H9 (cell line): ENCODE measurements at regions not wholly inside any gene's neighbourhood (a gene's known extent, or its start where the extent isn't known, plus 50 kb on each side); places are given as distances from the start of the nearest gene placed in this dataset.

Experiments
- DNase-seq: peaks from one replicate; pipeline ENCODE4 v3.0.0-alpha.2; 2017
- H2AFZ ChIP-seq: one replicate; pipeline ENCODE4 v1.6.1; 2013; ENCODE audit warnings: mild to moderate bottlenecking, low read length, control low read depth, moderate library complexity
- H2AK5ac ChIP-seq: 2 replicates; pipeline ENCODE4 v1.6.1; 2013; ENCODE audit warnings: low read length, control low read depth, mixed read lengths; ENCODE audit not compliant: insufficient read length
- H2BK120ac ChIP-seq: one replicate; pipeline ENCODE4 v1.6.1; 2013; ENCODE audit warnings: low read depth, mild to moderate bottlenecking, low read length, control low read depth, inconsistent platforms; ENCODE audit not compliant: poor library complexity, severe bottlenecking
- H2BK12ac ChIP-seq: 2 replicates; pipeline ENCODE4 v1.6.1; 2013; ENCODE audit warnings: low read length, control low read depth, mixed read lengths, low read depth; ENCODE audit not compliant: insufficient read length
- H2BK15ac ChIP-seq: 2 replicates; pipeline ENCODE4 v1.6.1; 2013; ENCODE audit warnings: low read depth, low read length, control low read depth
- H2BK20ac ChIP-seq: one replicate; pipeline ENCODE4 v1.6.1; 2013; ENCODE audit warnings: low read depth, mild to moderate bottlenecking, low read length, control low read depth, inconsistent platforms; ENCODE audit not compliant: poor library complexity, severe bottlenecking
- H2BK5ac ChIP-seq: 2 replicates; pipeline ENCODE4 v1.6.1; 2013; ENCODE audit warnings: low read length, control low read depth, mixed read lengths; ENCODE audit not compliant: insufficient read length
- H3K14ac ChIP-seq: 2 replicates; pipeline ENCODE4 v1.6.1; 2013; ENCODE audit warnings: low read length, control low read depth; ENCODE audit not compliant: insufficient read depth
- H3K18ac ChIP-seq: 2 replicates; pipeline ENCODE4 v1.6.1; 2013; ENCODE audit warnings: low read depth, mild to moderate bottlenecking, mixed read lengths, low read length, control low read depth; ENCODE audit not compliant: insufficient read length
- H3K23ac ChIP-seq: 2 replicates; pipeline ENCODE4 v1.6.1; 2013; ENCODE audit warnings: low read length, control low read depth, mixed read lengths, low read depth; ENCODE audit not compliant: insufficient read length
- H3K23me2 ChIP-seq: 2 replicates; pipeline ENCODE4 v1.6.1; 2013; ENCODE audit warnings: low read depth, mild to moderate bottlenecking, mixed read lengths, low read length, control low read depth; ENCODE audit not compliant: insufficient read length, poor library complexity, severe bottlenecking
- H3K27ac ChIP-seq: 2 replicates; pipeline ENCODE4 v1.5.1; 2013; ENCODE audit warnings: low read length, control low read depth, mixed read lengths, low read depth; ENCODE audit not compliant: insufficient read length
- H3K27me3 ChIP-seq: 2 replicates; pipeline ENCODE4 v1.6.1; 2013; ENCODE audit warnings: low read length, control low read depth, inconsistent platforms; ENCODE audit not compliant: insufficient read depth
- H3K4ac ChIP-seq: 2 replicates; pipeline ENCODE4 v1.6.1; 2013; ENCODE audit warnings: low read depth, mild to moderate bottlenecking, control low read depth, inconsistent platforms, low read length, moderate library complexity
- H3K4me1 ChIP-seq: 2 replicates; pipeline ENCODE4 v1.6.1; 2013; ENCODE audit warnings: low read length, control low read depth, inconsistent platforms; ENCODE audit not compliant: insufficient read depth
- H3K4me2 ChIP-seq: 2 replicates; pipeline ENCODE4 v1.6.1; 2013; ENCODE audit warnings: low read length, control low read depth, mixed read lengths; ENCODE audit not compliant: insufficient read length, insufficient read depth
- H3K56ac ChIP-seq: 2 replicates; pipeline ENCODE4 v1.6.1; 2013; ENCODE audit warnings: low read depth, mild to moderate bottlenecking, mixed read lengths, low read length, control low read depth; ENCODE audit not compliant: insufficient read length
- H3K79me1 ChIP-seq: 2 replicates; pipeline ENCODE4 v1.6.1; 2013; ENCODE audit warnings: low read depth, mild to moderate bottlenecking, moderate library complexity, low read length, control low read depth, inconsistent platforms; ENCODE audit not compliant: insufficient read depth, poor library complexity, severe bottlenecking
- H3K79me2 ChIP-seq: 2 replicates; pipeline ENCODE4 v1.6.1; 2013; ENCODE audit warnings: low read length, control low read depth, inconsistent platforms; ENCODE audit not compliant: insufficient read depth
- H3K9ac ChIP-seq: 2 replicates; pipeline ENCODE4 v1.6.1; 2013; ENCODE audit warnings: low read length, control low read depth, mixed read lengths; ENCODE audit not compliant: insufficient read length; ENCODE audit errors: extremely low read depth
- H3K9me3 ChIP-seq: one replicate; pipeline ENCODE4 v1.6.1; 2013; ENCODE audit warnings: low read depth, low read length, inconsistent platforms; ENCODE audit not compliant: control insufficient read depth
- H3T11ph ChIP-seq: one replicate; pipeline ENCODE4 v1.6.1; 2013; ENCODE audit warnings: mild to moderate bottlenecking, low read length, control low read depth, inconsistent platforms
- H4K20me1 ChIP-seq: one replicate; pipeline ENCODE4 v1.6.1; 2013; ENCODE audit not compliant: control insufficient read depth, insufficient read length, insufficient read depth
- H4K5ac ChIP-seq: 2 replicates; pipeline ENCODE4 v1.6.1; 2013; ENCODE audit warnings: low read depth, mild to moderate bottlenecking, mixed read lengths, low read length, control low read depth; ENCODE audit not compliant: insufficient read length
- H4K8ac ChIP-seq: replicated peaks from 2 replicates; pipeline ENCODE4 v1.6.1; 2013; ENCODE audit warnings: low read length, control low read depth, mixed read lengths, low read depth; ENCODE audit not compliant: insufficient read length
- H4K91ac ChIP-seq: 2 replicates; pipeline ENCODE4 v1.6.1; 2013; ENCODE audit warnings: low read depth, mild to moderate bottlenecking, moderate library complexity, mixed read lengths, low read length, control low read depth; ENCODE audit not compliant: insufficient read length
- H3K27ac Mint-ChIP-seq, 3 experiments: 2 replicates in 2 of 3; 3 replicates in 1 of 3; pipeline ENCODE4 v1.8.0; 2020 to 2021; ENCODE audit warnings: mixed read lengths in 3 of 3, mild to moderate bottlenecking in 1 of 3, moderate library complexity in 1 of 3
- H3K27me3 Mint-ChIP-seq: 2 replicates; pipeline ENCODE4 v1.8.0; 2021; ENCODE audit warnings: low read depth, mild to moderate bottlenecking, moderate library complexity, mixed read lengths
- H3K36me3 Mint-ChIP-seq, 3 experiments: 2 replicates in 2 of 3; 3 replicates in 1 of 3; pipeline ENCODE4 v1.8.0; 2020 to 2021; ENCODE audit warnings: low read depth in 3 of 3, mixed read lengths in 3 of 3; ENCODE audit not compliant: insufficient read depth in 1 of 3
- H3K4me1 Mint-ChIP-seq, 2 experiments: 2 replicates each; pipeline ENCODE4 v1.8.0; 2020; ENCODE audit warnings: mixed read lengths in 2 of 2
- H3K4me3 Mint-ChIP-seq, 2 experiments: 2 replicates in 1 of 2; 3 replicates in 1 of 2; pipeline ENCODE4 v1.8.0; 2020 to 2021; ENCODE audit warnings: mild to moderate bottlenecking in 2 of 2, mixed read lengths in 2 of 2, moderate library complexity in 1 of 2
- H3K9me3 Mint-ChIP-seq, 2 experiments: 2 replicates in 1 of 2; 3 replicates in 1 of 2; pipeline ENCODE4 v1.8.0; 2020; ENCODE audit warnings: mild to moderate bottlenecking in 2 of 2, mixed read lengths in 2 of 2, moderate library complexity in 1 of 2
- CTCF ChIP-seq: fragments of 200-600 bp; sonication (generic); conservative IDR thresholded peaks from 3 replicates; pipeline ENCODE4 v1.8.0; 2021; ENCODE audit warnings: antibody characterized with exemption, mild to moderate bottlenecking
- WGBS: extraction: QIAGEN DNeasy Blood & Tissue Kit; methylation state at CpG from one replicate; pipeline ENCODE4 v1.1.7; 2013; ENCODE audit warnings: missing lambda C conversion rate, low lambda C conversion rate, mixed read lengths; ENCODE audit not compliant: insufficient read length; ENCODE audit errors: extremely low coverage; 5-methylcytosine and 5-hydroxymethylcytosine counted together

GRCh38 chr6:108797951-108798669 lies 50.1 kb upstream of the ARMC2 start:
- Histone ChIP-seq H3K23me2 (no peaks in the 10 kb centered on the region), H4K91ac (no peak overlapping the region), H2AFZ (no peak overlapping the region), H2BK120ac (no peak overlapping the region), H3K14ac (no peak overlapping the region), H2AK5ac (no peak overlapping the region), H3T11ph (no peak overlapping the region), H3K4me2 (no peak overlapping the region), H3K18ac (no peak overlapping the region), H3K23ac (no peak overlapping the region), H2BK15ac (no peak overlapping the region), H3K27ac (no peak overlapping the region), H3K4ac (no peak overlapping the region), H3K79me2 (no peaks in the 10 kb centered on the region), H3K56ac (no peak overlapping the region), H2BK20ac (no peak overlapping the region), H2BK12ac (no peak overlapping the region), H3K27me3 (no peaks in the 10 kb centered on the region), H4K5ac (no peak overlapping the region), H4K20me1 (no peaks in the 10 kb centered on the region), H3K9me3 (no peaks in the 10 kb centered on the region), H3K4me1 (no peaks in the 10 kb centered on the region), H3K9ac (no peak overlapping the region), H4K8ac (no peak overlapping the region), H2BK5ac (no peak overlapping the region), H3K79me1 (no peaks in the 10 kb centered on the region)
- no peaks in the 10 kb centered on the region for H3K36me3 Mint-ChIP-seq
- TF ChIP-seq CTCF, result no peak
- H3K4me3 Mint-ChIP-seq, result no peak overlapping the region
- WGBS, result no CpG with 5 or more reads among the region's 11 CpGs
- no peaks in the 10 kb centered on the region for H3K27me3 Mint-ChIP-seq
- no peak for DNase-seq
- H3K9me3 Mint-ChIP-seq, result no peaks in the 10 kb centered on the region
- H3K27ac Mint-ChIP-seq, result no peak overlapping the region; a peak in 1 of 7 replicates
- H3K4me1 Mint-ChIP-seq, result peaks cover 10 to 11% of the 10 kb centered on the region in 2 experiments
